ENCODE measurements at regions not wholly inside any gene's neighbourhood (a gene's known extent, or its start where the extent isn't known, plus 50 kb on each side); places are given as distances from the start of the nearest gene placed in this dataset.
"Not testable (repeated sequence)": the region's sequence is repeated elsewhere in the genome, so short reads cannot be mapped to it uniquely, and the experiment has no call there.

- WGBS: 92% methylated on average over 3 of the region's 3 CpGs
- DNase-seq: no peak
- Histone ChIP-seq H3K4me1 (ENCODE audit: control insufficient read depth, insufficient read depth, low read length) (no peaks in the 10 kb centered on the region), H3K9me3 (ENCODE audit: control insufficient read depth, low read length) (no peaks in the 10 kb centered on the region), H3K27ac (ENCODE audit: low read length) (no peak overlapping the region), H3K4me3 (ENCODE audit: low read length) (no peak overlapping the region), H3K27me3 (ENCODE audit: control insufficient read depth, insufficient read depth) (no peaks in the 10 kb centered on the region)
- ATAC-seq: no peak
- intact Hi-C loops (cut with DNase I): no loop called here
Measured at GRCh38 chr3:148551767-148552260, 145.9 kb upstream of the AGTR1 start.

- Histone ChIP-seq H3K27ac (ENCODE audit: low read length) (no peak overlapping the region), H3K27me3 (ENCODE audit: control insufficient read depth, insufficient read depth) (no peaks in the 10 kb centered on the region), H3K4me3 (ENCODE audit: low read length) (no peak overlapping the region), H3K9me3 (ENCODE audit: control insufficient read depth, low read length) (no peaks in the 10 kb centered on the region), H3K4me1 (ENCODE audit: control insufficient read depth, insufficient read depth, low read length) (no peaks in the 10 kb centered on the region)
- 60% methylated on average over 4 of the region's 4 CpGs for WGBS
- DNase-seq (no peak), ATAC-seq (no peak)
- intact Hi-C loops (cut with DNase I): no loop called here
Measured at GRCh38 chr3:148554367-148554766, 143.3 kb upstream of the AGTR1 start.

- intact Hi-C loops (cut with DNase I): no loop called here
- no peaks in the 10 kb centered on the region for H3K9me3 ChIP-seq (ENCODE audit: control insufficient read depth, low read length)
- H3K27me3 ChIP-seq (ENCODE audit: control insufficient read depth, insufficient read depth): no peaks in the 10 kb centered on the region
- H3K4me1 ChIP-seq (ENCODE audit: control insufficient read depth, insufficient read depth, low read length): no peaks in the 10 kb centered on the region
- 88% methylated on average over 1 of the region's 1 CpG for WGBS
- no peak overlapping the region for H3K27ac ChIP-seq (ENCODE audit: low read length)
- ATAC-seq (no peak), DNase-seq (no peak)
- no peak overlapping the region for H3K4me3 ChIP-seq (ENCODE audit: low read length)
Measured at GRCh38 chr3:148556664-148557063, 141.0 kb upstream of the AGTR1 start.

GRCh38 chr3:148577579-148577978 lies 120.1 kb upstream of the AGTR1 start:
- intact Hi-C loops (cut with DNase I); H3K4me3 ChIP-seq (ENCODE audit: low read length); H3K27me3 ChIP-seq (ENCODE audit: control insufficient read depth, insufficient read depth); H3K27ac ChIP-seq (ENCODE audit: low read length); ATAC-seq; H3K9me3 ChIP-seq (ENCODE audit: control insufficient read depth, low read length); H3K4me1 ChIP-seq (ENCODE audit: control insufficient read depth, insufficient read depth, low read length); DNase-seq: not testable (repeated sequence)
- WGBS: 72% methylated on average over 3 of the region's 3 CpGs

GRCh38 chr3:148582126-148582525 lies 115.6 kb upstream of the AGTR1 start:
- DNase-seq: no peak
- no peaks in the 10 kb centered on the region for H3K27me3 ChIP-seq (ENCODE audit: control insufficient read depth, insufficient read depth)
- H3K27ac ChIP-seq (ENCODE audit: low read length): no peak overlapping the region
- no peaks in the 10 kb centered on the region for H3K4me1 ChIP-seq (ENCODE audit: control insufficient read depth, insufficient read depth, low read length)
- H3K9me3 ChIP-seq (ENCODE audit: control insufficient read depth, low read length): no peaks in the 10 kb centered on the region
- WGBS: 52% methylated on average over 1 of the region's 1 CpG
- H3K4me3 ChIP-seq (ENCODE audit: low read length): no peak overlapping the region
- intact Hi-C loops (cut with DNase I): no loop called here
- ATAC-seq: peak; percentile 66 to 94

- Histone ChIP-seq H3K27ac (ENCODE audit: low read length) (no peak overlapping the region), H3K4me1 (ENCODE audit: control insufficient read depth, insufficient read depth, low read length) (no peaks in the 10 kb centered on the region), H3K4me3 (ENCODE audit: low read length) (no peak overlapping the region), H3K9me3 (ENCODE audit: control insufficient read depth, low read length) (no peaks in the 10 kb centered on the region), H3K27me3 (ENCODE audit: control insufficient read depth, insufficient read depth) (no peaks in the 10 kb centered on the region)
- ATAC-seq (no peak), DNase-seq (no peak)
- intact Hi-C loops (cut with DNase I): no loop called here
- WGBS: 100% methylated on average over 1 of the region's 1 CpG
Measured at GRCh38 chr3:148583793-148584192, 113.9 kb upstream of the AGTR1 start.

GRCh38 chr3:148584438-148584837 lies 113.3 kb upstream of the AGTR1 start:
- intact Hi-C loops (cut with DNase I): no loop called here
- ATAC-seq (no peak), DNase-seq (no peak)
- no peaks in the 10 kb centered on the region for H3K4me1 ChIP-seq (ENCODE audit: control insufficient read depth, insufficient read depth, low read length)
- no peaks in the 10 kb centered on the region for H3K27me3 ChIP-seq (ENCODE audit: control insufficient read depth, insufficient read depth)
- no peak overlapping the region for H3K27ac ChIP-seq (ENCODE audit: low read length)
- no peak overlapping the region for H3K4me3 ChIP-seq (ENCODE audit: low read length)
- H3K9me3 ChIP-seq (ENCODE audit: control insufficient read depth, low read length): no peaks in the 10 kb centered on the region

GRCh38 chr3:148585671-148586379 lies 111.9 kb upstream of the AGTR1 start:
- H3K4me3 ChIP-seq (ENCODE audit: low read length): no peak overlapping the region
- H3K9me3 ChIP-seq (ENCODE audit: control insufficient read depth, low read length): no peaks in the 10 kb centered on the region
- H3K27ac ChIP-seq (ENCODE audit: low read length): no peak overlapping the region
- H3K27me3 ChIP-seq (ENCODE audit: control insufficient read depth, insufficient read depth): no peaks in the 10 kb centered on the region
- WGBS: 61% methylated on average over 5 of the region's 5 CpGs
- no peaks in the 10 kb centered on the region for H3K4me1 ChIP-seq (ENCODE audit: control insufficient read depth, insufficient read depth, low read length)
- ATAC-seq (no peak), DNase-seq (no peak)
- intact Hi-C loops (cut with DNase I): no loop called here

GRCh38 chr3:148588291-148588690 lies 109.4 kb upstream of the AGTR1 start:
- no peak overlapping the region for H3K4me3 ChIP-seq (ENCODE audit: low read length)
- no peaks in the 10 kb centered on the region for H3K4me1 ChIP-seq (ENCODE audit: control insufficient read depth, insufficient read depth, low read length)
- 88% methylated on average over 2 of the region's 2 CpGs for WGBS
- DNase-seq (no peak), ATAC-seq (no peak)
- no peaks in the 10 kb centered on the region for H3K27me3 ChIP-seq (ENCODE audit: control insufficient read depth, insufficient read depth)
- H3K9me3 ChIP-seq (ENCODE audit: control insufficient read depth, low read length): no peaks in the 10 kb centered on the region
- intact Hi-C loops (cut with DNase I): no loop called here
- H3K27ac ChIP-seq (ENCODE audit: low read length): no peak overlapping the region

- Histone ChIP-seq H3K4me1 (ENCODE audit: control insufficient read depth, insufficient read depth, low read length) (no peaks in the 10 kb centered on the region), H3K27ac (ENCODE audit: low read length) (no peak overlapping the region), H3K9me3 (ENCODE audit: control insufficient read depth, low read length) (no peaks in the 10 kb centered on the region), H3K4me3 (ENCODE audit: low read length) (no peak overlapping the region), H3K27me3 (ENCODE audit: control insufficient read depth, insufficient read depth) (no peaks in the 10 kb centered on the region)
- ATAC-seq: no peak
- 93% methylated on average over 3 of the region's 3 CpGs for WGBS
- no peak for DNase-seq
- intact Hi-C loops (cut with DNase I): no loop called here
Measured at GRCh38 chr3:148591525-148591924, 106.2 kb upstream of the AGTR1 start.

GRCh38 chr3:148598619-148599018 lies 99.1 kb upstream of the AGTR1 start:
- Histone ChIP-seq H3K9me3 (ENCODE audit: control insufficient read depth, low read length) (no peaks in the 10 kb centered on the region), H3K27ac (ENCODE audit: low read length) (no peak overlapping the region), H3K4me1 (ENCODE audit: control insufficient read depth, insufficient read depth, low read length) (no peaks in the 10 kb centered on the region), H3K27me3 (ENCODE audit: control insufficient read depth, insufficient read depth) (no peaks in the 10 kb centered on the region), H3K4me3 (ENCODE audit: low read length) (no peak overlapping the region)
- ATAC-seq: no peak
- DNase-seq: no peak
- intact Hi-C loops (cut with DNase I): no loop called here
- 91% methylated on average over 2 of the region's 2 CpGs for WGBS

GRCh38 chr3:148599481-148599880 lies 98.2 kb upstream of the AGTR1 start:
- H3K4me3 ChIP-seq (ENCODE audit: low read length): no peak overlapping the region
- no peak for DNase-seq
- peaks cover 3% of the 10 kb centered on the region for H3K4me1 ChIP-seq (ENCODE audit: control insufficient read depth, insufficient read depth, low read length)
- no peaks in the 10 kb centered on the region for H3K9me3 ChIP-seq (ENCODE audit: control insufficient read depth, low read length)
- H3K27ac ChIP-seq (ENCODE audit: low read length): no peak overlapping the region
- WGBS: 89% methylated on average over 5 of the region's 5 CpGs
- intact Hi-C loops (cut with DNase I): no loop called here
- H3K27me3 ChIP-seq (ENCODE audit: control insufficient read depth, insufficient read depth): no peaks in the 10 kb centered on the region
- no peak for ATAC-seq
